ENCODE measurements at regions not wholly inside any gene's neighbourhood (a gene's known extent, or its start where the extent isn't known, plus 50 kb on each side); places are given as distances from the start of the nearest gene placed in this dataset.

- TF ChIP-seq CTCF (IDR thresholded peaks at IDR 0.05) (no peak), EZH2phosphoT487 (IDR thresholded peaks at IDR 0.05) (no peak)
These were observed 84.5 kb upstream of the SAMSN1 start for GRCh38 chr21:14630556-14631069.
